Chondrocyte (in vitro differentiated cells): ENCODE measurements at regions not wholly inside any gene's neighbourhood (a gene's known extent, or its start where the extent isn't known, plus 50 kb on each side); places are given as distances from the start of the nearest gene placed in this dataset.

Experiments used
- DNase-seq: peaks from one replicate; pipeline ENCODE4 v3.0.0; 2021; ENCODE audit warnings: mixed read lengths, low spot score
- H3K27ac Mint-ChIP-seq: one replicate; pipeline ENCODE4 v1.8.0; 2021; ENCODE audit warnings: mild to moderate bottlenecking, moderate library complexity, mixed read lengths; ENCODE audit not compliant: unreplicated experiment
- H3K27me3 Mint-ChIP-seq: 2 replicates; pipeline ENCODE4 v1.8.0; 2021; ENCODE audit warnings: low read depth, mixed read lengths
- H3K36me3 Mint-ChIP-seq: 2 replicates; pipeline ENCODE4 v1.8.0; 2021; ENCODE audit warnings: low read depth, mixed read lengths
- H3K4me1 Mint-ChIP-seq: 2 replicates; pipeline ENCODE4 v1.8.0; 2021; ENCODE audit warnings: low read depth, mild to moderate bottlenecking, mixed read lengths
- H3K4me3 Mint-ChIP-seq: one replicate; pipeline ENCODE4 v1.8.0; 2021; ENCODE audit warnings: mild to moderate bottlenecking, moderate library complexity, mixed read lengths; ENCODE audit not compliant: unreplicated experiment
- H3K9me3 Mint-ChIP-seq: 2 replicates; pipeline ENCODE4 v1.8.0; 2021; ENCODE audit warnings: low read depth, mixed read lengths
- TF ChIP-seq, protein P1 (sequence below): fragments of 200-600 bp; sonication (generic); IDR thresholded peaks from 2 replicates; pipeline ENCODE4 v1.5.0; 2021; ENCODE audit warnings: antibody characterized with exemption, mild to moderate bottlenecking, moderate library complexity

DNA sequence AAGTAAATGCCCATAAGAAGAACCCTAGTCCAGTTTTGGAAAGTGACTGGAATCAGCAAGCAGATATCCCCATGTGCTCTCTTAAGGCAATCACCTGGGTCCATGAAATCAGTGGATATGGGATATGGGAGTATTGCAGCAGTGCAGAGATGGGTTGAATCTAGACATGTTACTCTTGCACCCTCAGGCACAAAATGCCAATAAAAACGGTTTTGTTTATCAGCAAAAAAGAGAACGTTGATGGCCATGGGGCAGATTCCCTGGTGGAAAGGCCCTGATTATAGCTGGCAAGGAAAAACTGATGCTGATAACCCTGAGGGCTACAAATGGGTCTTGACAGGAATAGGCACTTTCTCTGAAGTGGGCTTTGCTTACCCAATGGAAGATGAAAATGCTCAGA, 380.2 kb upstream of the SEMA6D start:
- no peak for DNase-seq
- Mint-ChIP-seq H3K27ac (no peak overlapping the region), H3K9me3 (no peaks in the 10 kb centered on the region), H3K27me3 (no peaks in the 10 kb centered on the region), H3K4me3 (no peak overlapping the region), H3K4me1 (no peaks in the 10 kb centered on the region), H3K36me3 (no peaks in the 10 kb centered on the region)
- TF ChIP-seq, protein P1, sequence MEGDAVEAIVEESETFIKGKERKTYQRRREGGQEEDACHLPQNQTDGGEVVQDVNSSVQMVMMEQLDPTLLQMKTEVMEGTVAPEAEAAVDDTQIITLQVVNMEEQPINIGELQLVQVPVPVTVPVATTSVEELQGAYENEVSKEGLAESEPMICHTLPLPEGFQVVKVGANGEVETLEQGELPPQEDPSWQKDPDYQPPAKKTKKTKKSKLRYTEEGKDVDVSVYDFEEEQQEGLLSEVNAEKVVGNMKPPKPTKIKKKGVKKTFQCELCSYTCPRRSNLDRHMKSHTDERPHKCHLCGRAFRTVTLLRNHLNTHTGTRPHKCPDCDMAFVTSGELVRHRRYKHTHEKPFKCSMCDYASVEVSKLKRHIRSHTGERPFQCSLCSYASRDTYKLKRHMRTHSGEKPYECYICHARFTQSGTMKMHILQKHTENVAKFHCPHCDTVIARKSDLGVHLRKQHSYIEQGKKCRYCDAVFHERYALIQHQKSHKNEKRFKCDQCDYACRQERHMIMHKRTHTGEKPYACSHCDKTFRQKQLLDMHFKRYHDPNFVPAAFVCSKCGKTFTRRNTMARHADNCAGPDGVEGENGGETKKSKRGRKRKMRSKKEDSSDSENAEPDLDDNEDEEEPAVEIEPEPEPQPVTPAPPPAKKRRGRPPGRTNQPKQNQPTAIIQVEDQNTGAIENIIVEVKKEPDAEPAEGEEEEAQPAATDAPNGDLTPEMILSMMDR: no peak

DNA sequence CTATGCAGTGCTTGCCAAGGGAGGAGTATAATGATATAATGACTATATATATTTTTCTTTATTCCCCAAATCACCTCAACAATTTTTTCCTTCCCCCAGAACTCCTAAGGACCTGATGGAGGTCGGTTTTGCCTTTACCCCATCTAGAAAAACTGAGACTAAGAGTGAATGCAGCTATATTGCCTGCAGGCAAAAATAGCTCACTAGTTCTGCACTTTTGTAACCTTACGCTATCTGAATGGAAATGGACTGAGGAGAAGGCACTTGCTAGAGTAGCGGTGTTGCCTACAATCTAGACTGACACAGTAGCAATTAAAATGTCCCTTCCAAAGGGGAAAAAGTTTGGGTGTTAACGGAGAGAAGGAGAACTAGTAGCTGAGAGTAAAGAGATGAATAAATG, 379.5 kb upstream of the SEMA6D start:
- TF ChIP-seq, protein P1: no peak
- Mint-ChIP-seq H3K36me3 (no peaks in the 10 kb centered on the region), H3K4me3 (no peak overlapping the region), H3K9me3 (no peaks in the 10 kb centered on the region), H3K27ac (no peak overlapping the region), H3K27me3 (no peaks in the 10 kb centered on the region), H3K4me1 (no peaks in the 10 kb centered on the region)
- no peak for DNase-seq

DNA sequence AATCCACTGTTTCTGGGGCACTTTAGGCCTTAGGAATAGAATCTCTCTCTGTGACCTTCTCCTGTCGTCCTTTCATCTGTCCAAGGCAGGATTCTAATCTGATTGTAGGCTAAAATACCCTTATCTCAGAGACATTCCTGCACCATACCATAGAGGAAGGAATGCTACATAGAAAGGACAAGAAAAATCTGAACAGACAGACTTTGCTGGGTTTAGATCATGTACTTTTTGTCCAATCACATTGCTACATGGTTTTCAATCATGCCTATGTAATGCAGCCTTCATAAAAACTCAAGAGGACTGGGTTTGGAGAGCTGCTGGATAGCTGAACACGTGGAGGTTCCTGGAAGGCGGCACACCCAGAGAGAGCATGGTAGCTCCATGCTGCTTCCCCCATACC, 378.5 kb upstream of the SEMA6D start:
- DNase-seq: no peak
- TF ChIP-seq, protein P1: no peak
- no peak overlapping the region for H3K4me3 Mint-ChIP-seq
- no peaks in the 10 kb centered on the region for H3K9me3 Mint-ChIP-seq
- H3K4me1 Mint-ChIP-seq: no peaks in the 10 kb centered on the region
- H3K27ac Mint-ChIP-seq: no peak overlapping the region
- H3K27me3 Mint-ChIP-seq: no peaks in the 10 kb centered on the region
- H3K36me3 Mint-ChIP-seq: no peaks in the 10 kb centered on the region

DNA sequence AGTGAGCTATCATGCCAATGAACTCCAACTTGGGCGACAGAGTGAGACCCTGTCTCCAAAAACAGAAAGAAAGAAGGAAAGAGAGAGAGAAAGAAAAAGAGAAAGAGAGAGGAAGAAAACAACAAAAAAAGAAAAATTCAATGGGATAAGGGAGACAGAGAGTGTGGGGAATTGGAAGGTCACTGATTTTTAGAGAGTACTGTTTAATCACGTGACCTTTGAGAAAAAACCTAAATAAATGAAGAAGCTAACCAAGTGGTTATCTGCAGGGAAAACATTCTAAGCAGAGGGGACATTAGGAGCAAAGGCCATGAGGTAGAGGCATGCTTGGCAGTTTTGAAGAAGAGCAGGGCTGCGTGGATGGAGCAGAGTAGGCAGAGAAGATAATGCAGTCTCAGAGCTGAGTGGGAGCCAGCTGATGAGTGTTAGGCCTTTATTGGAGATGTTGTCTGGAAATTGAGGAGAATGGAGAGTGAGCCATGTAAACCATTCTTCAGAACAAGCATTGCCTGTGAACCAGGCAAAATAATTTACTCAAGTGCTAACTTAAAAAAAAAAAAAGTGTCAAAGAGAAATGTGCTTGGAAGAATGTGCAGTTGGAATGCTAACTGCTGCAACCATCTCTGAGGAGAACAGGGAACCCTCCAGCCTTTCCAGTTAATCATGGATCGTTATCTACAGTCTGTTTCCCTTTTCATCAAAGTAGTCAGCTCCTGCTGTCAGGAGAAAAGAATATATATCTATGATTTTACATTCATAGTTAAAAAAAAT, 377.3 kb upstream of the SEMA6D start:
- Mint-ChIP-seq H3K36me3 (no peaks in the 10 kb centered on the region), H3K4me1 (no peaks in the 10 kb centered on the region), H3K4me3 (no peak overlapping the region), H3K9me3 (no peaks in the 10 kb centered on the region), H3K27me3 (no peaks in the 10 kb centered on the region), H3K27ac (no peak overlapping the region)
- DNase-seq: no peak
- TF ChIP-seq, protein P1: no peak

DNA sequence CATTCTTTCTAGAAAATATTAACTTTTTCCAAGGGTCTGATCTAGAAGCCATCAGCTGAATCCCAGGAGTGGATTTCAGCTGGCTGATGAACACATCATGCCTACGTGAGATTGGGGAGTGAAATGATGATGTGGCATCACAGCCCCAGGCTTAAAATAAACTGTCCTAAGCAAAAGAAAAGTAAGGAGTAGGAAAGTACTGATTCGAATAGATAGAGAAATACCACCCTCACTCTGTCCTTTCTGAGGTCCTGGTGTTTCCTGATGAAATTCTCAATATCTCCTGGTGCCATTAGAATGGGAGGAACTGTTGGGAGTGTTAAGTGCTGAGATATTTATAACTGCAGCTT, 376.8 kb upstream of the SEMA6D start:
- H3K4me3 Mint-ChIP-seq: no peak overlapping the region
- no peaks in the 10 kb centered on the region for H3K4me1 Mint-ChIP-seq
- no peaks in the 10 kb centered on the region for H3K27me3 Mint-ChIP-seq
- no peak overlapping the region for H3K27ac Mint-ChIP-seq
- DNase-seq: no peak
- H3K9me3 Mint-ChIP-seq: no peaks in the 10 kb centered on the region
- TF ChIP-seq, protein P1: no peak
- H3K36me3 Mint-ChIP-seq: no peaks in the 10 kb centered on the region
